ENCODE measurements at regions not wholly inside any gene's neighbourhood (a gene's known extent, or its start where the extent isn't known, plus 50 kb on each side); places are given as distances from the start of the nearest gene placed in this dataset.

DNA sequence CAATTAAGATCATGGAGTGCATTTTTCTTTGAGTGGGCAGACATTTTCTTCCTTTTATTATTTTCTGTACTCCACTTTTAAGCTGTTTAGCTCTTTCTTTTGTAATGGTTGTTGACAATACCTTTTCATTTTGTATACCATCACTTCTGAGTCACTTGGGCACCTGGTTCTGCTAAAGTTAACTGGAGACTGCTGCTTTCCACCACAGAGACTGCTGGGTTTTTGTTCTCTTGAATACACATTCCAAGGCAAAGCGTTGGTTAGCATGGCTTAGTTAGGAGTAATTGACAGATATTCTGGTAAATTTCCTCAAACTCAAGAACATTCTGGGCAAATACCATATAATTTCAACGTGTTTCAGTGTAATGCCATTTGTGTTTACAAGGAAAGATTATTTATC, 541.9 kb upstream of the CELF2 start:
- dilution Hi-C loops (cut with MboI; ENCODE audit: extremely low pct_ligation_motif_present, low sequenced_read_pairs), result no loop called here
- intact Hi-C loops (cut with micrococcal nuclease), result no loop called here
- ChIA-PET CTCF (no interaction called here), POLR2A (no interaction called here)
- Histone ChIP-seq H3K9me3 (replicated peaks; ENCODE audit: control insufficient read depth, insufficient read depth, low read length) (no peaks in the 10 kb centered on the region), H3K4me3 (replicated peaks in 1 of 3; ENCODE audit: insufficient read depth in 1 of 3, low read depth in 1 of 3, low read length in 3 of 3) (no peak overlapping the region), H3K4me2 (ENCODE audit: insufficient read depth, low read length) (no peak overlapping the region), H4K20me1 (replicated peaks; ENCODE audit: control insufficient read depth, extremely low read depth, insufficient read depth, low read length) (no peaks in the 10 kb centered on the region), H3K79me2 (ENCODE audit: control insufficient read depth, insufficient read depth, low read length) (no peaks in the 10 kb centered on the region), H2AFZ (ENCODE audit: low read depth, low read length) (no peak overlapping the region), H3K27ac (ENCODE audit: insufficient read depth, low read depth, low read length) (no peak overlapping the region), H3K9ac (replicated peaks; ENCODE audit: extremely low read depth, insufficient read depth, low read length) (no peak overlapping the region), H3K36me3 (ENCODE audit: control insufficient read depth in 2 of 2, extremely low read depth in 1 of 2, insufficient read depth in 2 of 2, low read length in 2 of 2) (no peaks in the 10 kb centered on the region), H3K9me1 (replicated peaks; ENCODE audit: control insufficient read depth, extremely low read depth, insufficient read depth, low read length) (no peaks in the 10 kb centered on the region), H3K27me3 (ENCODE audit: control insufficient read depth in 2 of 2, insufficient read depth in 2 of 2, low read length in 2 of 2) (no peaks in the 10 kb centered on the region), H3K4me1 (ENCODE audit: control insufficient read depth, extremely low read depth, insufficient read depth, low read length) (no peaks in the 10 kb centered on the region)
- no peak for DNase-seq (ENCODE audit: low read depth, low spot score)
- FAIRE-seq, result no peak
- BruUV-seq (replicated peaks), result no TSS peak
- TF ChIP-seq CTCF (IDR thresholded peaks at IDR 0.05; ENCODE audit: extremely low read depth in 1 of 2, insufficient read depth in 1 of 2, low read depth in 1 of 2, low read length in 2 of 2) (no peak), POLR2AphosphoS5 (IDR thresholded peaks at IDR 0.05; ENCODE audit: insufficient read depth, low read depth, low read length) (no peak), GATA2 (IDR thresholded peaks at IDR 0.05; ENCODE audit: insufficient read depth, insufficient read length, low read depth, low read length) (no peak), FOS (IDR thresholded peaks at IDR 0.05; ENCODE audit: borderline replicate concordance, insufficient read depth, low read length) (no peak), MYC (IDR thresholded peaks at IDR 0.05; ENCODE audit: low read depth, low read length) (no peak), POLR2A (IDR thresholded peaks at IDR 0.05; ENCODE audit: low read depth, low read length) (no peak), JUN (IDR thresholded peaks at IDR 0.05; ENCODE audit: borderline replicate concordance, insufficient read depth, insufficient read length, low read depth) (no peak), EZH2 (IDR thresholded peaks at IDR 0.05; ENCODE audit: borderline replicate concordance, low read depth, low read length, severe bottlenecking) (no peak)
- TF ChIP-seq, protein P1, sequence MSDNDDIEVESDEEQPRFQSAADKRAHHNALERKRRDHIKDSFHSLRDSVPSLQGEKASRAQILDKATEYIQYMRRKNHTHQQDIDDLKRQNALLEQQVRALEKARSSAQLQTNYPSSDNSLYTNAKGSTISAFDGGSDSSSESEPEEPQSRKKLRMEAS (IDR thresholded peaks at IDR 0.05; ENCODE audit: insufficient read depth, insufficient read length), result no peak

All from endothelial cell of umbilical vein (primary cell).